Caco-2 (cell line): ENCODE measurements at regions not wholly inside any gene's neighbourhood (a gene's known extent, or its start where the extent isn't known, plus 50 kb on each side); places are given as distances from the start of the nearest gene placed in this dataset.

Source experiments
- BruUV-seq: library from RNA; stranded (reverse); fragments of 400-500 nt; replicated peaks from 2 replicates; lab custom pipeline; 2021; lab: Mats Ljungman, UMichigan
- CTCF ChIA-PET: fragments of 300-600 bp; sonication (Branson Sonifier 250); formaldehyde crosslinking; loops from one replicate; lab custom pipeline; 2022; ENCODE audit warnings: antibody characterized with exemption; lab: Charles Lee
- POLR2A ChIA-PET: fragments of 300-600 bp; sonication (Branson Sonifier 250); formaldehyde crosslinking; loops from one replicate; lab custom pipeline; 2022; ENCODE audit warnings: antibody characterized with exemption; lab: Charles Lee
- DNase-seq, 2 experiments: peaks; one replicate each; pipeline versions ENCODE4 v3.0.0 to v3.0.0-alpha.2; 2020 to 2022
- H3K27me3 ChIP-seq: replicated peaks from 2 replicates; pipeline ENCODE4 v1.6.0; 2011; ENCODE audit warnings: low read length; ENCODE audit not compliant: control insufficient read depth, insufficient read depth
- H3K36me3 ChIP-seq: 2 replicates; pipeline ENCODE4 v1.5.1; 2011; ENCODE audit warnings: low read length; ENCODE audit not compliant: control insufficient read depth, insufficient read depth
- H3K4me1 ChIP-seq: fragments of 250-450 bp; sonication (Bioruptor Pico); 2 replicates; pipeline ENCODE4 v1.5.1; 2020; ENCODE audit warnings: mild to moderate bottlenecking
- H3K4me3 ChIP-seq: 2 replicates; pipeline ENCODE4 v1.5.1; 2011; ENCODE audit warnings: low read depth, mild to moderate bottlenecking, control low read depth, low read length
- H3K9me3 ChIP-seq: fragments of 250-450 bp; sonication (Bioruptor Pico); 2 replicates; pipeline ENCODE4 v1.5.1; 2020; ENCODE audit warnings: mild to moderate bottlenecking, moderate library complexity
- H3K27ac Mint-ChIP-seq: one replicate; pipeline ENCODE4 v1.8.0; 2022; ENCODE audit warnings: mixed read lengths; ENCODE audit not compliant: unreplicated experiment
- H3K27me3 Mint-ChIP-seq: one replicate; pipeline ENCODE4 v1.8.0; 2022; ENCODE audit warnings: mixed read lengths; ENCODE audit not compliant: insufficient read depth, unreplicated experiment
- H3K36me3 Mint-ChIP-seq: one replicate; pipeline ENCODE4 v1.8.0; 2022; ENCODE audit warnings: mild to moderate bottlenecking, mixed read lengths; ENCODE audit not compliant: insufficient read depth, unreplicated experiment
- H3K4me1 Mint-ChIP-seq: one replicate; pipeline ENCODE4 v1.8.0; 2022; ENCODE audit warnings: low read depth, mixed read lengths; ENCODE audit not compliant: unreplicated experiment
- H3K4me3 Mint-ChIP-seq: one replicate; pipeline ENCODE4 v1.8.0; 2022; ENCODE audit warnings: mild to moderate bottlenecking, moderate library complexity, mixed read lengths; ENCODE audit not compliant: unreplicated experiment
- H3K9me3 Mint-ChIP-seq: one replicate; pipeline ENCODE4 v1.8.0; 2022; ENCODE audit warnings: mixed read lengths; ENCODE audit not compliant: unreplicated experiment
- CTCF ChIP-seq, 2 experiments: fragments of 200-600 bp in 1 of 2; IDR thresholded peaks; 1 replicate in 1 of 2; 2 replicates in 1 of 2; pipeline versions ENCODE4 v1.5.1 to v1.8.0; 2011 to 2022; ENCODE audit warnings: antibody characterized with exemption in 1 of 2, control low read depth in 1 of 2, inconsistent platforms in 1 of 2, low read depth in 1 of 2, low read length in 1 of 2, mild to moderate bottlenecking in 1 of 2, moderate library complexity in 1 of 2; ENCODE audit not compliant: insufficient read depth in 1 of 2, severe bottlenecking in 1 of 2, unreplicated experiment in 1 of 2
- intact Hi-C: fragments of 100-400 bp; cut with micrococcal nuclease; formaldehyde crosslinking; loops from one replicate; pipeline ENCODE4 v1.10.0; 2022; ENCODE audit not compliant: unreplicated experiment

GRCh38 chr6:56407883-56408410 lies 160.6 kb upstream of the COL21A1 start:
- Histone ChIP-seq H3K4me1 (peaks cover 24% of the 10 kb centered on the region), H3K4me3 (no peak overlapping the region), H3K9me3 (no peaks in the 10 kb centered on the region), H3K27me3 (no peaks in the 10 kb centered on the region), H3K36me3 (no peaks in the 10 kb centered on the region)
- Mint-ChIP-seq H3K27ac (no peak overlapping the region), H3K4me1 (peaks cover 20% of the 10 kb centered on the region), H3K36me3 (no peaks in the 10 kb centered on the region), H3K4me3 (no peak overlapping the region), H3K27me3 (no peaks in the 10 kb centered on the region), H3K9me3 (peaks cover 9% of the 10 kb centered on the region)
- intact Hi-C loops = no loop called here
- TF ChIP-seq CTCF (IDR thresholded peaks at IDR 0.05; ENCODE audit: insufficient read depth in 1 of 2, low read depth in 1 of 2, low read length in 1 of 2, severe bottlenecking in 1 of 2, unreplicated experiment in 1 of 2) = no peak
- DNase-seq = no peak
- BruUV-seq = no TSS peak
- CTCF ChIA-PET = no interaction called here
- POLR2A ChIA-PET = no interaction called here

GRCh38 chr6:56406276-56407269 lies 159.2 kb upstream of the COL21A1 start:
- H3K36me3 ChIP-seq = no peaks in the 10 kb centered on the region
- Mint-ChIP-seq H3K36me3 (no peaks in the 10 kb centered on the region), H3K9me3 (peaks cover 20% of the 10 kb centered on the region), H3K27ac (no peak overlapping the region), H3K27me3 (no peaks in the 10 kb centered on the region), H3K4me1 (peaks cover 19% of the 10 kb centered on the region), H3K4me3 (no peak overlapping the region)
- intact Hi-C loops = no loop called here
- CTCF ChIA-PET = no interaction called here
- H3K9me3 ChIP-seq = peaks cover 3% of the 10 kb centered on the region; the same call in 1 of the 2 replicates
- peaks cover 16% of the 10 kb centered on the region for H3K4me1 ChIP-seq
- POLR2A ChIA-PET = no interaction called here
- no peaks in the 10 kb centered on the region for H3K27me3 ChIP-seq
- no peak for DNase-seq
- no peak overlapping the region for H3K4me3 ChIP-seq
- no peak for TF ChIP-seq CTCF (IDR thresholded peaks at IDR 0.05; ENCODE audit: insufficient read depth in 1 of 2, low read depth in 1 of 2, low read length in 1 of 2, severe bottlenecking in 1 of 2, unreplicated experiment in 1 of 2)
- no TSS peak for BruUV-seq

GRCh38 chr6:56404599-56404998 lies 157.2 kb upstream of the COL21A1 start:
- CTCF ChIA-PET = no interaction called here
- Mint-ChIP-seq H3K27ac (no peak overlapping the region), H3K9me3 (peaks cover 16% of the 10 kb centered on the region), H3K4me3 (no peak overlapping the region), H3K36me3 (peaks cover 9% of the 10 kb centered on the region), H3K4me1 (peaks cover 37% of the 10 kb centered on the region), H3K27me3 (no peaks in the 10 kb centered on the region)
- peaks cover 29% of the 10 kb centered on the region for H3K4me1 ChIP-seq
- no peaks in the 10 kb centered on the region for H3K27me3 ChIP-seq
- POLR2A ChIA-PET = no interaction called here
- intact Hi-C loops = no loop called here
- no peak for DNase-seq
- no TSS peak for BruUV-seq
- no peak for TF ChIP-seq CTCF (IDR thresholded peaks at IDR 0.05; ENCODE audit: insufficient read depth in 1 of 2, low read depth in 1 of 2, low read length in 1 of 2, severe bottlenecking in 1 of 2, unreplicated experiment in 1 of 2)
- no peak overlapping the region for H3K4me3 ChIP-seq
- H3K36me3 ChIP-seq = no peaks in the 10 kb centered on the region
- peaks cover 5% of the 10 kb centered on the region; the same call in 1 of the 2 replicates for H3K9me3 ChIP-seq
